ENCODE measurements at regions not wholly inside any gene's neighbourhood (a gene's known extent, or its start where the extent isn't known, plus 50 kb on each side); places are given as distances from the start of the nearest gene placed in this dataset.

DNA sequence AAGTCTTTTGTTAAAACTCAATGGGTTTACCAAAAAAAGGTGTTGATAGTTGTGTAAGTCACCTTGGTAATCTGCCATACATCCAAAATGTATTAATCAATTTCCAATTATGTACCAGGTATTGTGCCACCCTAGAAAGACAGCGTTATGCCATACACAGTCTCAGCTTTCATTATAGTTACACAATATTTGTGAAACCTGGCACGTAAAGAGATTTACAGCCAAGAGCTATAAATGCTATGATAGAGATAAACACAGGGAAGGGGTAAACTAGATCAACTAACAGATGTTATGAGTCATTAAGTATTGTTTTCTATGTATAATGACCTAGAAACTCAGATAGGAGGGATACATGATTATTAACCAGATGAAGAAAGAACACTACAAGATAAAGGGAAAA is 725.6 kb upstream of the SLITRK5 start:
- peak; percentile 8 for DNase-seq (ENCODE audit: low read depth)

DNA sequence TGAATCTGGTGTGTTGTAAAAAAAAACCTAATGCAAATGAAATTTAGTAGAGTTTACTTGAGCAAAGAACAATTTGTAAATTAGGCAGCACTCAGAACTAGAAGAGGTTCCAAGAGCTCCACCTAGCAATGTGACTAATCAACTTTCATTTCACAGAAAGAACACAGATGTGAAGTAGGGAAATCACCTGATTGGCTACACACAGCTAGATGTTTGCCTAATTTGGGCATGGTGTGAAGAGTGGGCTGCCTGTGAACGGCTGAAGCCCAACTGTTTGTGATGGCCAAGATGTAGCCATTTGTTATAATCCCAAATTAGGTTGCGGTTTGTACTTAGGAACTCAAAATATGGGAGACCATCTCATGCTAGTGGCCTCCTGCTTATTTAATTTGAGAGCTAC is 724.4 kb upstream of the SLITRK5 start:
- DNase-seq (ENCODE audit: low read depth) = no peak

GRCh38 chr13:86954341-86954740 is 716.8 kb upstream of the SLITRK5 start:
- no peak for DNase-seq (ENCODE audit: low read depth)

GRCh38 chr13:86960876-86961275 is 710.3 kb upstream of the SLITRK5 start:
- DNase-seq (ENCODE audit: low read depth) = peak; percentile 7

- no peak for DNase-seq (ENCODE audit: low read depth)
These were observed 696.7 kb upstream of the SLITRK5 start for GRCh38 chr13:86974251-86974994.

DNA sequence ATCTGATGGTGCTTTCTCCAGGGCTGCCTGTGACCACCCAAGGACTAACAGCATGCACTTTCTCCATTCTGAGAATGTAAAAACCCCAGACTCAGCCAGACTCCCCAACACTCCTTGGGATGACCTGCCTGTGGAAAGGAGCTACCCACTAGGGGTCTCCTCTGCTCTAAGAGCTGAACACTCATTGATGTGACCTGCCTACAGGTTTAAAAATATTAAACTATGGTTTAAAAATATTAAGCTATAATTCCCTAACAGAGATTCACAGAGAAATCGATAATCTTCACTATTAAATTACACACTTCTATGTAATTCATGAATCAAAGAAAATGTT is 696.2 kb upstream of the SLITRK5 start:
- no peak for DNase-seq (ENCODE audit: low read depth)

DNA sequence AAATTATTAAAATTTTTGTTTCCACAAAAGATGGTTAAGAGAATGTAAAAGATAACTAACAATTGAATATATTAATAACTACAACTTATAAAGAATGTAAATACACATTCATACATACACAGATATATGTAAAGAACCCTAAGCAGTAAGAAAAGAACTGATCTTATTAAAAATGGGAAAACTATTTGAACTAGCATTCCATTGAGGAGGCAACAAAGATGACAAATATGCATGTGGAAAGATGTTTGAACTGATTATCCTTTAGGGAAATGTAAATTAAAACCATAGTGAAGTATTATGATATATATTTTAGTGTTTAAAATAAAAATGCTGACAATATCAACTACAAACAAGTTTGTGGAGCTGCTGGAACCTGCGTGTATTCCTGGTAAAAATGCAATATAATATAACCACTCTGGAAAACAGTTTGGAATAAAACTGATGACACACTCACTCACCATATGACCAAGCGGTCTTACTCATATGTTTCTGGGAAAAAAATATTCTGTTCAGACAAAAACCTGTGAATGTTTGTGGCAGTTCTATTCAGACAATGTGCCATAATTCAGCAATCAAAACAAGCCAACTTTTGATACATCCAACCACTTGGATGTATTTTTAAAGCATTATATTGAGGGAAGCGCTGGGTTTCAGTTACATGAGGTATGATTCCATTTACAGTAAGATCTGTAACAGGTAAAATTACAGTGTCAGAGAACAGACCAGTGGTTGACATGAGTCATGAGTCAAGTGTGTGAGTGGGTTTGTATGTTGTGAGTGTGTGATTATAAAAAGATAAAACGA is 694.4 kb upstream of the SLITRK5 start:
- DNase-seq (ENCODE audit: low read depth) = peak; percentile 3

GRCh38 chr13:86986448-86986847 is 684.7 kb upstream of the SLITRK5 start:
- no peak for DNase-seq (ENCODE audit: low read depth)

DNA sequence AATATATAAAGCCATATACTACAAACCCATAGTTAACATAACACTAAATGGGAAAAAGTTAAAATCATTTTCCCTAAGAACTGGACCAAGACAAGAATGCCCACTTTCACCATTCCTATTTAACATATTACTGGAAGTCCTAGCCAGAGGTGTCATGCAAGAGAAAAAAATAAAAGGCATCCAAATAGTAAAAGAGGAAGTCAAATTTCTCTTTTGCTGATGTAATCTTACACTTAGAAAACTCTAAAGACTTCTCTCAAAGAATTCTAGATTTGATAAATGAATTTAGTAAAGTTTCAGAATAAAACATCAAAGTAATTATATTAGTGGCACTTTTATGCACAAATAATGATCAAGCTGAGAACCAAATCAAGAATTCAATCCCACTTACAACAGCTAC is 678.9 kb upstream of the SLITRK5 start:
- DNase-seq (ENCODE audit: low read depth) = no peak

DNA sequence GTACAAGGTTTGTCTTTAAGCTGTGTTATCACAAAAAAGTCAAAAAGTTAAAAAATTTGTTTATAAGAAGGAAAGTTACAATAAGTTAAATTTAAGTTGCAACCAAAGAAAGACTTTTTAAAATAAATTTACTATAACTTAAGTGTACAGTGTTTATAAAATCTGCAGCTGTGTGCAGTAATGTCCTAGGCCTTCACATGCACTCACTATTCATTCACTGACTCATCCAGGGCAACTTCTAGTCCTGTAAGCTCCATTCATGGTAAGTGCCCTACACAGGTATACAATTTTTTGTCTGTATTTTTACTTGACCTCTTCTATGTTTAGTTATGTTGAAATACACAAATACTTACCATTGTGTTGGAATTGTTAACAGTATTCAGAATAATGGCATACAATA is 667.9 kb upstream of the SLITRK5 start:
- DNase-seq (ENCODE audit: low read depth) = no peak

DNA sequence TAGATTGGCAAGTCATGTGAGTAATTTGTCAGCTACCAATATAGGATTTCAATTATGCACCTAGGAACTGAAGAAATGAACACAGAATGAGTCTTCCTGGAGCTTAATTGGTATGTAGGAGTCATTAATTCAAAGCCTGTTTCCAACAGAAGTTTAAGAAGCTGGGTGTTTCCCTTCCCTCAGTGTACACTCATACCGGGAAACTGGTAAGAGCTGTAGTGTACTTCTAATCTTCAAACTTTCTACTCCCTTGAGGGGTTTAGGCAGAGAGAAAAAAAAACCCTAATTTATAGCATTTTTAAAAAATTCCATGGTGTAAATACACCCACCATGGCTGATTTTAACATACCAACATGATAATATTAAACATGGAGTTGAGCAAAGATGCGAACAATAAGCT is 665.7 kb upstream of the SLITRK5 start:
- no peak for DNase-seq (ENCODE audit: low read depth)

DNA sequence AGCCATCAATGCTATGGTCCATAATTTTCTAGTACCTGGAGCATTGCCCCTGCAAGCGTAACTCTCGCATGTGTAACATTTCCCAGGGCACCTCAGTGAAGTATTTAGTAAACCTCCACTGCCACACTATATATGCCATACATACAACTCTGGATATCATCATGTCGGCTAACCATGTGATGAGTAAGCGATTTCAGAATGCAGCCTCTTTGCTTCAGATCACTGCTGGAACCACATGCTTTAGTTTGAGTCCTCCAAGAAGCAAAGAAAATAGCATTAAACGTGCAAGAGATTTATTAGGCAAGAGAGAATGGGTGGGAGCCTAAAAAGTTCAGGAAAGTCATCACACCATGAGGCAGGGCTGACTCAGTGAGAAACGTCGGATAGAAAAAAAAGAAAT is 635.6 kb upstream of the SLITRK5 start:
- no peak for DNase-seq (ENCODE audit: low read depth)

DNA sequence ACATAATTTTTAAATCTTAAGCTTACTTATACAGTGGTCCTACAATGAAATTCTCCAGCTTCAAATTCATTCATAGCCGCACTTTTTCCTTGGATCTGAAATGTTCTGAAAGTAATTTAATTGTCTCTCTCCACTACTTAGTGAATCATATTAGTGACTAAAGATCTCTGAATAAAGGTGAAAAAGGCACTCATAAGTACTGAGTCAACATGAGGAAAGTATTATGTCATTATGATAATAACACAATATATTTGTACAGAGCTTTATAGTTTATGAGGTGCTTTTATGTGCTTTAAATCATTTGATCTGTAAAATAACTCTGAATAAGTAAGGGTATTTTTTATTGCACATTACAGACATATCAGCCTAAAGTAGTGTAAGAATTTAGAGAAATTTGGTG is 628.2 kb upstream of the SLITRK5 start:
- no peak for DNase-seq (ENCODE audit: low read depth)

GRCh38 chr13:87052731-87053130 is 618.4 kb upstream of the SLITRK5 start:
- peak; percentile 11 for DNase-seq (ENCODE audit: low read depth)

GRCh38 chr13:87057807-87058520 is 613.2 kb upstream of the SLITRK5 start:
- DNase-seq (ENCODE audit: low read depth) = peak; percentile 4

GRCh38 chr13:87058786-87059329 is 612.3 kb upstream of the SLITRK5 start:
- DNase-seq (ENCODE audit: low read depth) = no peak

- DNase-seq (ENCODE audit: low read depth) = no peak
These were observed 592.0 kb upstream of the SLITRK5 start for GRCh38 chr13:87078947-87079795.

DNA sequence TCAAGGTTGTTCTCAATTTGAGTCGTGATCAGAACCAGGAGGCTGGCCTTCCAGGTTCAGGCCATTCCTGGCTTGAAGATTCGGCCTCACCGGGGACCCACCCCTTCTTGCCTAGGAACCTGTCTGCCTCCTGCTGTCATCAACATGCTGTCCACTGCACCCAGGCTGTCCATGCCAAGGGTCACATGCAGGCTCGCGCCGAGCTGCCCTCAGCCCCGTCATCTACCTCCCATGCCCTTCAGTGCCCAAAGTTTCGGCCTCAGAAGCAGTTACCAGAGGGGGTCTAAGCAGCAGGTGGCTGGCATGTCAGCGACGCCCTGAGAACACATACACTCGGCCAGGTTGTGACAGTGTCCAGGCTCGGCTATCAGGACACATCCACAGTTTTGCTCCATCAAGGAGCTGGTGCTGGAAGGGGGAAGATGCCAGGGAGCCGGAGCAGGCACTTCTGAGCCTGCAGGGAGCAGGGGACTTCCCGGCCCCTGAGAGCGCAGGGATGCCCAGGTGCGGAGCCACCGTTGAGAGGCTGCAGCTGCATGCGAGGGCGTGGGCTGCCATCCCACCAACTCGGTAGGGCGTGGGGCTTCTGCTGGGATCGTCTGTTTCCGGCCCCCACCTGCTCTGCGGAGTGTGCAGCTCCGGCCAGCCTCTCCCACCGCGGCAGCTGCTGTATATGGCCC is 590.9 kb upstream of the SLITRK5 start:
- no peak for DNase-seq (ENCODE audit: low read depth)

DNA sequence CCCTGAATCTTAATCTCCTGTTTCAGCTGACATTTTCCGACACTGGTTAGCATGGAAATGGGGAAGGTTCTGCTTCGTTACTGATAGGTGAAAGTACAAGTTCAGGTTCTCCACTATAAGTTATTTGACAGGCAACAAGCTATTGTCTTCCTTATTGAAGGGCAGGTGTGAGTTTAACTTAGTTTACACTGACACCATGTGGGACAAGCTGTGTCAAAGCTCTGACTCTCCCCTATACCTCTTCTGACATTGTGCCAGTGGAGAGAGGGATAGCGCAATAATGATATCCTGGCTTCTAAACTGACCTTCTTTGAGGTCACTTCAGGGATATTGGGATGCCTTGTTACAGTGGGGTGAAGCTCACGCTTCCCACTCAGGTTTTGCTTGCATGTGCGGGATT is 587.0 kb upstream of the SLITRK5 start:
- no peak for DNase-seq (ENCODE audit: low read depth)

- peak; percentile 3 for DNase-seq (ENCODE audit: low read depth)
These were observed 583.4 kb upstream of the SLITRK5 start for GRCh38 chr13:87087741-87088140.

DNA sequence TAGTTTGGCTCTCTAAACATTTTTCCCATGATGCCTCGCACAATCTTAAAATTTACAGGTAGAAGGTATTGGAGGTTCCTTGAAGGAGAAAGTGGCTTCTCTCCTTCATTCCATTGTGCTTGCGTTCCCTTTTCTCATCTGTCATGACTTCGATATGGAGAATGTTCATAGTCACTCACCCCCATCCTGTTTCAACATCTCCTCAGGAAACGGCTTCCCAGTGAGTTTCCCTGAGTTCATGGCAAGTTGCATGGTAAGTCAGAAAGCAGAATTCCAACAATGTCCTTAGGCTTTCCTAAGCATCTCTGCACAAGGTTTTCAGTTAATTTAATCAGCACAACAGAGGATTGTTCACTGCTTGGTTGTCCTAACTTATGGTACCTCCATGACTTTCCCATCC is 581.8 kb upstream of the SLITRK5 start:
- DNase-seq (ENCODE audit: low read depth) = peak; percentile 55

Measured in M059J (cell line).